CD4-positive, CD25-positive, alpha-beta regulatory T cell (primary cell): ENCODE measurements at regions not wholly inside any gene's neighbourhood (a gene's known extent, or its start where the extent isn't known, plus 50 kb on each side); places are given as distances from the start of the nearest gene placed in this dataset.
"Not testable (repeated sequence)": the region's sequence is repeated elsewhere in the genome, so short reads cannot be mapped to it uniquely, and the experiment has no call there.

Experiments used
- ATAC-seq, 2 donors: fragments of 150-1000 bp; cut with Tn5 transposase; one replicate each; pipeline ENCODE4 v1.10.0; 2021; ENCODE audit warnings: low read depth in 2 of 2, moderate number of reproducible peaks in 2 of 2, moderate library complexity in 1 of 2
- DNase-seq, 3 donors: peaks; one replicate each; pipeline versions ENCODE4 v3.0.0 to v3.0.0-alpha.2; 2012 to 2022; ENCODE audit warnings: mixed read lengths in 1 of 3
- H3K27ac ChIP-seq: one replicate; pipeline ENCODE4 v1.7.0; 2013; ENCODE audit warnings: mild to moderate bottlenecking, low read length; ENCODE audit not compliant: insufficient read depth, poor library complexity, severe bottlenecking
- H3K27me3 ChIP-seq: one replicate; pipeline ENCODE4 v1.7.0; 2013; ENCODE audit warnings: low read length; ENCODE audit not compliant: control insufficient read depth, insufficient read depth
- H3K36me3 ChIP-seq: one replicate; pipeline ENCODE4 v1.7.0; 2013; ENCODE audit warnings: mild to moderate bottlenecking, low read length, moderate library complexity; ENCODE audit not compliant: control insufficient read depth, insufficient read depth
- H3K4me1 ChIP-seq: 2 replicates; pipeline ENCODE4 v1.7.0; 2013; ENCODE audit warnings: mild to moderate bottlenecking, low read length; ENCODE audit not compliant: insufficient read depth, control insufficient read depth, poor library complexity, severe bottlenecking
- H3K4me3 ChIP-seq: one replicate; pipeline ENCODE4 v1.7.0; 2013; ENCODE audit warnings: low read depth, mild to moderate bottlenecking, low read length, moderate library complexity
- H3K9me3 ChIP-seq, 2 experiments: 1 replicate in 1 of 2; 2 replicates in 1 of 2; pipeline ENCODE4 v1.7.0; 2013; ENCODE audit warnings: low read length in 2 of 2, mild to moderate bottlenecking in 1 of 2, moderate library complexity in 1 of 2; ENCODE audit not compliant: control insufficient read depth in 2 of 2
- H3K27ac Mint-ChIP-seq, 3 donors: one replicate each; pipeline ENCODE4 v1.8.0; 2020 to 2022; ENCODE audit warnings: mild to moderate bottlenecking in 3 of 3, mixed read lengths in 3 of 3, moderate library complexity in 2 of 3
- H3K27me3 Mint-ChIP-seq: one replicate; pipeline ENCODE4 v1.8.0; 2022; ENCODE audit warnings: mild to moderate bottlenecking, mixed read lengths
- H3K36me3 Mint-ChIP-seq: one replicate; pipeline ENCODE4 v1.8.0; 2020; ENCODE audit warnings: mixed read lengths
- H3K4me1 Mint-ChIP-seq, 4 donors: one replicate each; pipeline ENCODE4 v1.8.0; 2020 to 2022; ENCODE audit warnings: mixed read lengths in 4 of 4, mild to moderate bottlenecking in 1 of 4
- H3K4me3 Mint-ChIP-seq, 4 donors: one replicate each; pipeline ENCODE4 v1.8.0; 2020 to 2022; ENCODE audit warnings: mild to moderate bottlenecking in 4 of 4, mixed read lengths in 4 of 4, moderate library complexity in 3 of 4
- H3K9me3 Mint-ChIP-seq, 7 donors: one replicate each; pipeline ENCODE4 v1.8.0; 2020 to 2022; ENCODE audit warnings: mixed read lengths in 7 of 7, mild to moderate bottlenecking in 3 of 7, moderate library complexity in 2 of 7

DNA sequence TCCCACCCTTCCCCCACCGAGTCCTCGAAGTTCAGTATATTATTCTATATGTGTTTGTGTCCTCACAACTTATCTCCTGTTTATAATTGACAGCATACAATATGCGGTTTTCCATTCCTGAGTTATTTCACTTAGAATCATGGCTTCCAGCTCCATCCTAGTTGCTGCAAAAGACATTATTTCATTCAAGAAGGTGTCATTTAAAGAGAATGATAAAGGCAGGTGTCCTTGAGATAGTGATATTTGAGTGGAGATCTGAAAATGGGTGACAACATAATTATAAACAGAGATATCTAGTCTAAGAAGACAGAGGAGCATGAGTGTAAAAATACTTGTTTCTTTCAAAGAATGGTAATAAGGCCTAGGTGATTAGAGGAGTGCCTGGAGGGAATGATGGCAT, 876.8 kb downstream of the SLC6A15 start:
- Mint-ChIP-seq H3K4me3 (no peak overlapping the region), H3K4me1 (no peaks in the 10 kb centered on the region)
- H3K27ac ChIP-seq, result no peak overlapping the region

DNA sequence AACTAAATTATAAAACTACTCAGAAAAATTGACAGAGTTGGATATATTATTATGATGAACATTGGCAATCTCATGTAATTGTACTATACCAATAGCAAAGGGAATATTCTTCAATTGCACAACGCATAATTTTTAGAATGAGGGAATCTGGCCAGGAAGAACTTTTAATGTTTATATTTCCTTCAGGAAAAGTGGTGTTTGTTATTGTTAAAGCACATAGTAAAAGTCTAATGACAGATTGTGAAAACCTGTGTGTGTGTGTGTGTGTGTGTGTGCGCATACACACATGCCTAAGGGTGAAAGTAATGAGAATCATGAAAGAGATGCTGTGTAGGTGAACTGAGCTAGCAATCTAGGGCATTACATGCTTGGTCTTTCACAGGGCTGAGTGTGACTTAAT, 877.7 kb downstream of the SLC6A15 start:
- Mint-ChIP-seq H3K9me3 (peaks cover 0 to 14% (median 5%) of the 10 kb centered on the region in 7 donors), H3K36me3 (no peaks in the 10 kb centered on the region), H3K4me3 (no peak overlapping the region), H3K27ac (no peak overlapping the region), H3K4me1 (no peaks in the 10 kb centered on the region), H3K27me3 (no peaks in the 10 kb centered on the region)
- Histone ChIP-seq H3K27me3 (no peaks in the 10 kb centered on the region), H3K4me3 (no peak overlapping the region), H3K27ac (no peak overlapping the region), H3K9me3 (peaks cover 0 to 4% of the 10 kb centered on the region in 2 experiments), H3K36me3 (no peaks in the 10 kb centered on the region), H3K4me1 (no peaks in the 10 kb centered on the region)
- ATAC-seq, result no peak
- no peak for DNase-seq

More for the DNA sequence above, 876.8 kb downstream of the SLC6A15 start:
- H3K9me3 Mint-ChIP-seq, result peaks cover 0 to 14% (median 5%) of the 10 kb centered on the region in 7 donors
- H3K4me1 ChIP-seq, result no peaks in the 10 kb centered on the region
- no peaks in the 10 kb centered on the region for H3K27me3 ChIP-seq
- no peak for DNase-seq
- H3K27ac Mint-ChIP-seq, result no peak overlapping the region
- no peaks in the 10 kb centered on the region for H3K27me3 Mint-ChIP-seq
- ATAC-seq, result no peak
- H3K4me3 ChIP-seq, result no peak overlapping the region
- no peaks in the 10 kb centered on the region for H3K36me3 Mint-ChIP-seq
- H3K36me3 ChIP-seq, result no peaks in the 10 kb centered on the region
- peaks cover 0 to 4% of the 10 kb centered on the region in 2 experiments for H3K9me3 ChIP-seq

DNA sequence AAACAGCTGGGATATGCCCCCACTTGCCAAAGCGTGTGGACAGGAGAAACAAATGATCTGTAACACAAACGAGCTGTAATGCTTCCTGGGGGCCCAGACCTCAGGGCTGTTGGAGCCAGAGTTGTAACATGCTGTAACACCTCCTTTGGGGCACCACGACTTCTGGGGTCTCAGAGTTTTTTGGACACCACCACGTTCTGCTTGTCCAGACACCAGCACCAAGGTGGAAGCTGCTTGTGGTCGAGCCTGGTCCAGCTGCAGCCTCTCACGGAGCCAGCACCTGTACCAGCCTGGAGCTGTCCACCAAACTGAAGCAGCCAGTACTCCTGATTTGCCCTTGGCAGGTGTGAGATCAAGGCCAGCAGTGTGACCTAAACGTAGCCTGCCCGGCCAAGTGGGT, 879.4 kb downstream of the SLC6A15 start:
- no peaks in the 10 kb centered on the region for H3K27me3 Mint-ChIP-seq

DNA sequence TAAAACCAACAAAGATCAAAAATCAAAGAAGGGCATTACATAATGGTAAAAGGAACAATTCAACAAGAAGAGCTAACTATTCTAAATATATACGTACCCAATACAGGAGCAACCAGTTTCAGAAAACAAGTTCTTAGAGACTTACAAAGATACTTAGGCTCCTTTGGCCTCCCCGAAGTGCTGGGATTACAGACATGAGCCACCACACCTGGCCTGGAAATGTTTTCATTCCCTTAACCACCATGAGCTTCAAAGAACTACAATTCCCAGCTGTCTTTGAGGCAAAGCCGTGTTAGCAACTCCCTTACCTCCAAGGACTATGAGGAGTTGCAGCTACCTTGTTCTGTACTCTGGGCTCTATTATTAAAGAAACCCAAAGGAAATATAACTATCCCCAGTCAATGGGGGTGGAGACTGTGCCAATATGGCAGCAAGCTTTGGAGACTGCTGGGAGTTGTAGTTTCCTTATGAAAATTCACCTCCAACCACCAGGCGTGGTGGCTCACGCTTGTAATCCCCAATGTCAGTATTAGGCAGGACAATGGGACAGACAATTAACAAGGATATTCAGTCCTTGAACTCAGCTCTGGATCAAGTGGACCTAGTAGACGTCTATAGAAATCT, 893.9 kb downstream of the SLC6A15 start:
- H3K27me3 ChIP-seq, H3K27me3 Mint-ChIP-seq, ATAC-seq, H3K4me3 ChIP-seq, DNase-seq, H3K36me3 Mint-ChIP-seq, H3K4me1 ChIP-seq, H3K27ac Mint-ChIP-seq, H3K36me3 ChIP-seq, H3K4me3 Mint-ChIP-seq, H3K9me3 ChIP-seq, H3K27ac ChIP-seq, H3K4me1 Mint-ChIP-seq: not testable (repeated sequence)
- H3K9me3 Mint-ChIP-seq, result peaks cover 2 to 29% (median 13%) of the 10 kb centered on the region in 7 donors

More for the DNA sequence above, 879.4 kb downstream of the SLC6A15 start:
- Histone ChIP-seq H3K4me1 (no peaks in the 10 kb centered on the region), H3K27me3 (no peaks in the 10 kb centered on the region), H3K9me3 (peaks cover 0 to 4% of the 10 kb centered on the region in 2 experiments), H3K36me3 (no peaks in the 10 kb centered on the region), H3K4me3 (no peak overlapping the region), H3K27ac (no peak overlapping the region)
- no peaks in the 10 kb centered on the region for H3K36me3 Mint-ChIP-seq
- DNase-seq (no peak), ATAC-seq (no peak)
- no peaks in the 10 kb centered on the region for H3K4me1 Mint-ChIP-seq
- peaks cover 0 to 14% (median 5%) of the 10 kb centered on the region in 7 donors for H3K9me3 Mint-ChIP-seq
- H3K4me3 Mint-ChIP-seq, result no peak overlapping the region
- no peak overlapping the region for H3K27ac Mint-ChIP-seq

DNA sequence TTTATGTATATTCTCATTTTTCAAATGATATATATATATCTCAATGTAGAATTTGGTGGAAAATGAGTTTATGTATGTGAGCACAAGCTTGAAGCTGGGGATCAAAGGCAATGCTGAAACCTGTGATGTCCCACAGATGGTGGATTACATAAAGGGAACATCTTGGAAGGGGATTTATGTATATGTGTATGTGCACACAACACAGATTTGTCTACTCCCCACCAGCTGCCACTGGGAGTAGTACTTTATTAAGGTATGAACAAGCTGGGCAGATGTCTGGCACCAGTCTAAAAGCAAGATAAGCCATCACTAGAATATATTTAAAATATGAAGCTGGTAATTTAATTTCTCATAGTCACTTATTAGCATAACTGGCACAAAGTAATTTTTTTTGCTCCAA, 895.6 kb downstream of the SLC6A15 start:
- H3K4me3 ChIP-seq, result no peak overlapping the region
- no peaks in the 10 kb centered on the region for H3K36me3 Mint-ChIP-seq
- no peak overlapping the region for H3K27ac Mint-ChIP-seq
- H3K27ac ChIP-seq, result no peak overlapping the region
- ATAC-seq (no peak), DNase-seq (no peak)
- H3K36me3 ChIP-seq, result no peaks in the 10 kb centered on the region
- H3K27me3 Mint-ChIP-seq, result no peaks in the 10 kb centered on the region
- peaks cover 2 to 34% (median 14%) of the 10 kb centered on the region in 7 donors for H3K9me3 Mint-ChIP-seq
- no peak overlapping the region for H3K4me3 Mint-ChIP-seq
- no peaks in the 10 kb centered on the region for H3K4me1 Mint-ChIP-seq
- H3K9me3 ChIP-seq, result peaks cover 0 to 3% of the 10 kb centered on the region in 2 experiments
- H3K27me3 ChIP-seq, result no peaks in the 10 kb centered on the region
- H3K4me1 ChIP-seq, result no peaks in the 10 kb centered on the region

DNA sequence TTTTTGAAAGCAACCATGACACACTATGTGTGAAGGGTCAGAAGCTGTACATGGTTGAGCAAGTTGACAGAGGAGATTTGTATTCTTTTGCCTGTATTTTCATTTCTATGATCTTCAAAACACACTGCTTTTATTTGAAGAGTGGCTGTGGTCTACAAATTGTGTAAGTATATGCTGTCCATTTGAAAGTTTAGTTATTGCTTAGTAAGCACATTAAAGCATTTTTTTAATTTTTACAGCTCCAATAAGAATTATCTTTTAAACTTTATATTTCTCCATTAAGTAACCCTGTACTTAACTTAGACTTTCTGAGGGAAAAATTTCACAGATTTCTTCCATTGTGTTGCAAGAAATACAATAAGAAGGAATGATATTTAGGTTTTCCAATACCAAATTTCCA, 915.2 kb downstream of the SLC6A15 start:
- Mint-ChIP-seq H3K27me3 (no peaks in the 10 kb centered on the region), H3K4me3 (no peak overlapping the region), H3K27ac (no peak overlapping the region), H3K36me3 (no peaks in the 10 kb centered on the region), H3K9me3 (peaks cover 0 to 21% (median 4%) of the 10 kb centered on the region in 7 donors), H3K4me1 (no peaks in the 10 kb centered on the region)
- Histone ChIP-seq H3K27me3 (no peaks in the 10 kb centered on the region), H3K9me3 (no peaks in the 10 kb centered on the region), H3K27ac (no peak overlapping the region), H3K4me3 (no peak overlapping the region), H3K36me3 (no peaks in the 10 kb centered on the region), H3K4me1 (no peaks in the 10 kb centered on the region)
- ATAC-seq, result no peak
- no peak for DNase-seq

DNA sequence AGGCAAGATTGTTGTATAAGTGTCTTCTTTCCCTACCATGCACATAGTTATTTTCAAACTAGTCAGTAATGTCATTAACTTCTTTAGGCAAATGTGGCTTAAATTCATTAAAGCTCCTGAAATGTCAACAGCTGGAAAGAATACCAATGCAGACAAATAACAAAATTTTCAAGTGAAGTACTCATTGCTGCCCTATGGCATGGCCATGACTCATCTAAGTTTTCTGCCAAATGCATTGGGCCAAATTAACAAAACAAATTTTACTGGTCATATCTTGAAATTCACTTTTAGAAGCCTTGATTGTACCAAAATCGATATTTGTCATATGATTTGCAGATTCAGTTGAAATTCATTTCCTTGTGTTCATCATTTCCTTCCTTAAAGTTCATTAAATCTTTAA, 915.9 kb downstream of the SLC6A15 start:
- no peak overlapping the region for H3K4me3 Mint-ChIP-seq
- Histone ChIP-seq H3K27ac (no peak overlapping the region), H3K4me1 (no peaks in the 10 kb centered on the region), H3K9me3 (no peaks in the 10 kb centered on the region), H3K36me3 (no peaks in the 10 kb centered on the region), H3K27me3 (no peaks in the 10 kb centered on the region), H3K4me3 (no peak overlapping the region)
- no peak overlapping the region for H3K27ac Mint-ChIP-seq
- H3K36me3 Mint-ChIP-seq, result no peaks in the 10 kb centered on the region
- peaks cover 0 to 23% (median 3%) of the 10 kb centered on the region in 7 donors for H3K9me3 Mint-ChIP-seq
- ATAC-seq, result no peak
- DNase-seq, result no peak
- no peaks in the 10 kb centered on the region for H3K27me3 Mint-ChIP-seq
- no peaks in the 10 kb centered on the region for H3K4me1 Mint-ChIP-seq

DNA sequence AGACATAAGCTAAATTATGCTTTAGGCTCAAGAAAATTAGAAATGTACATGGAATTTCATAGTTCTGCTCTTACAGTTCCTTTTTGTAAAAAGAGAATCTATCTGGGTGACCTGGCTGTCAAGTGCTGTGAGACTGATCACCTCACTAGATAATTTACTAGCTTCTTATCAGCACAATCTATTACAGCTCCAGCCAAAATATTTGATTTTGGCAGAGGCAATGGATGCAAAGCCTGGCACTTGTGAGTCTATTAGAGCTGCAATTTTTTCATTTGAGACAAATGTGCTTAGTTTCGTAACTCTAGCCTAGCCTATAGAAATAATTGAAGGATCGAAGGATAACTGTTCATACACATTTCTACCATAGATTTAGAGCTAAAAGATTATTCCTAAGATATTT, 927.5 kb downstream of the SLC6A15 start:
- no peak overlapping the region for H3K4me3 Mint-ChIP-seq
- Histone ChIP-seq H3K27me3 (no peaks in the 10 kb centered on the region), H3K4me3 (no peak overlapping the region), H3K36me3 (no peaks in the 10 kb centered on the region), H3K9me3 (no peaks in the 10 kb centered on the region), H3K27ac (no peak overlapping the region), H3K4me1 (no peaks in the 10 kb centered on the region)
- no peaks in the 10 kb centered on the region for H3K27me3 Mint-ChIP-seq
- H3K4me1 Mint-ChIP-seq, result no peaks in the 10 kb centered on the region
- no peak for ATAC-seq
- H3K27ac Mint-ChIP-seq, result no peak overlapping the region
- DNase-seq, result no peak
- H3K36me3 Mint-ChIP-seq, result no peaks in the 10 kb centered on the region
- peaks cover 0 to 1% (median 0%) of the 10 kb centered on the region in 7 donors for H3K9me3 Mint-ChIP-seq
